ENCODE measurements at regions not wholly inside any gene's neighbourhood (a gene's known extent, or its start where the extent isn't known, plus 50 kb on each side); places are given as distances from the start of the nearest gene placed in this dataset.

DNA sequence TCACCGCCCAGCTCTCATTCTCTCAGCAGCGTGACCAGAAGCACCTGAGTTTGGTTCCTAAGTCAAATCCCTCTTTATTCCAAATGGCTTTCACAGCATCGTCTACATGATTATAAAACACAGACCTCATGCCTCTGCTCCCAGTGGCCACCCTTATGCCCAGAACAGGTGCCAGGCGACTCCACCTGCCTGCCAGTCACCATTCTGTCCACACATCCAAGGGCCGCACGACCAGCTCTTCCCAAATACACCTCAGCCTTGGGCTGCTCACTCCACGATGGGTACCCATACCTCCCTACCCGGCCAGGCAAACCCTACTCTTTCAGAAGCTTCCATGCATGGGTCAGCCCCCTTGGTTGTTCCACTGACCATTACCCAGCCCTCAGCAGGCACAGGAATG lies 851.6 kb upstream of the SALL3 start:
- DNase-seq: no peak

- no peak for DNase-seq
Measured at GRCh38 chr18:78129260-78129659, 850.4 kb upstream of the SALL3 start.

DNA sequence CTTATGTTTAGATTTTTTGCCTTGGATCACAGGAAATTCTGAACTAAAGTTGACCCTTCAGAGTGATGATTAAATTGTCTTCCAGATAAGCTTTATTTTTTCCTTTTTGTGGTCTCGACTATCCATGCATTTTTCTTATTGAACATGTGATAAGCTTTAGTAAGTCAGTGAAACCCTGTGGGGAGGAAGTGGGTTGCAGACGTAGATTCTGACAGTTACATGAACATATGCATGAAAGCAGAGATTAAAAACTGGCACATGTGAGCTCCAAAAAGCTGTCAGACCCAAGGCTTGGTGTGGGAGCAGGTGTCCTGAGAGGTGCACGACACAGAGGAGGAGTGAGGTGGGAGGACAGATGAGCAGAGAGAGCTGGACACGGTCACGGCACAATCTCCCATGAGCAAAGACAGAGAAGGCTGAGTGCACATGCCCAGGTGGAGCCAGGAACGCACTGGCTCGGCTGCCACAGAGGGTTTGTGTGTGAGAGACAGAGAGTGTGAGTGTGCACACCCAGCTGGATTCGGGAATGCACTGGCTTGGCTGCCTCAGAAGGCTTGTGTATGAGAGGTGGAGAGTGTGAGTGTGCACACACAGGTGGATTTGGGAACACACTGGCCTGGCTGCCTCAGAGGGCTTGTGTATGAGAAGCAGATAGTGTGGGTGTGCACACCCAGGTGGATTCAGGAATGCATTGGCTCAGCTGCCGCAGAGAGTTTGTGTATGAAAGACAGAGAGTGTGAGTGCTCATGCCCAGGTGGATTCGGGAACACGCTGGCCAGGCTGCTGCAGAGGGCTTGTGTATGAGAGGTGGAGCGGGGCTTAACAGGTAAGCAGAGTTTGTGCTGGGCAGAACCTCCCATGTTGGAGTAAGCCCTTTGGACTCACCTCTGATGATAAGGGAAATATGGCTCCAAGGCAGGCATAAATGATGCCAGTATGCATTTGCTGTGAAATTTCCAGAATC lies 849.1 kb upstream of the SALL3 start:
- no peak for DNase-seq

GRCh38 chr18:78133729-78134128 lies 845.9 kb upstream of the SALL3 start:
- no peak for DNase-seq

DNA sequence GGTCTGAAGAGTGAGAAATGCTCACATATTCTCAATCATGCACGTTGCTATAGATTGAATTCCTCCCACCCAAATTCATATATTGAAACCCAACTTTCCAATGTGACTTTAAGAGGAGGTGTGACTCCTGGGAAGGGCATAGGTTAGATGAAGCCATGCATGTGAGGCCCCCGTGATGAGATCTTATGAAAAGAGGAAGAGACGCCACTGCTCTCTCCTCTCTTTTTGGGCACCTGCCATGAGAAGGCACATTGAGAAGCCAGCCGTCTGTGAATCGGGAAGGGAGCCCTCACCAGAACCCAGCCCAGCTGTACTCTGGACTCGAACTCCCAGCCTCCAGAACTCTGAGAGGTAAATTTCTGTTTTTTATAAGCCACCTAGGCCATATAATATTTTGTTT lies 842.6 kb upstream of the SALL3 start:
- no peak for DNase-seq

- no peak for DNase-seq
Measured at GRCh38 chr18:78138983-78139496, 840.6 kb upstream of the SALL3 start.

GRCh38 chr18:78140294-78140693 lies 839.3 kb upstream of the SALL3 start:
- no peak for DNase-seq

DNA sequence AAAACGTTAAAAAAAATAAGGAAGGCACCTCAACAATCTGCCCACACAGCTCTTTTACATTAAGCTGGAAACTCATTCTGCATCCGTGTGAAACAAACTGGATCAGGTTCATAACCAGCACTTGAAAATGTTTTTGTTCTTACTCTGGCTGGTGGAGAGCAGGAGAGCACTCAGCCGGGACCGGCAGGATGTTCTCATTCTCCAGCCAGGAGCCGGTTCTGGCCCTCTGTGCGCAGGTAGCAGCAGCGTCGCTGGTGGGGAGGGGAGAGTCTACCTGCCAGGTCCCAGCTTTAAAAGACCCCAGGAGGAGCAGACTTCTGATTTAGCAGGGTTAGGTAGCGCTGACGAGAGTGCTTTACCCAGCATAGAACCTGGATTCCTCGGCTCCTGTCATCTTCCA lies 834.9 kb upstream of the SALL3 start:
- DNase-seq: no peak

GRCh38 chr18:78145096-78145495 lies 834.5 kb upstream of the SALL3 start:
- DNase-seq: no peak

- no peak for DNase-seq
Measured at GRCh38 chr18:78146136-78147085, 833.2 kb upstream of the SALL3 start.

DNA sequence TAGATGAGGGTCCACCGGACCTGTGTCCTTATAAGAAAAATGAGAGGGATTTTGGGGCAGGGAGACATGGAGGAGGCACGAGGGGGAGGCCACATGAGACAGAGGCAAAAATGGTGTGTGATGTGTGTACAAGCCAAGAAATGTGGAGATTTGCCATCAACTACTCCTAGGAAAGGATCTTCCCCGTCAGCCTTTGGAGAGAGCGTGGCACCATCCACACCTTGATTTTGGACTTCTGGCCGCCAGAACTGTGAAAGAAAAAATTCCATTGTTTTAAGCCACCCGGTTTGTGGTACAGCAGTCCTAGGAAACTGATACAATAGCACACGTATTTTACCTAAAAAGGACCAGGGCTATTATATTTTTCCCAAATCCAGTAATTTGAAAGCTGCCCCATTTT lies 829.0 kb upstream of the SALL3 start:
- DNase-seq: no peak

GRCh38 chr18:78151234-78151633 lies 828.4 kb upstream of the SALL3 start:
- DNase-seq: no peak

GRCh38 chr18:78151948-78152725 lies 827.5 kb upstream of the SALL3 start:
- DNase-seq: no peak

- DNase-seq: no peak
Measured at GRCh38 chr18:78153362-78153761, 826.3 kb upstream of the SALL3 start.

DNA sequence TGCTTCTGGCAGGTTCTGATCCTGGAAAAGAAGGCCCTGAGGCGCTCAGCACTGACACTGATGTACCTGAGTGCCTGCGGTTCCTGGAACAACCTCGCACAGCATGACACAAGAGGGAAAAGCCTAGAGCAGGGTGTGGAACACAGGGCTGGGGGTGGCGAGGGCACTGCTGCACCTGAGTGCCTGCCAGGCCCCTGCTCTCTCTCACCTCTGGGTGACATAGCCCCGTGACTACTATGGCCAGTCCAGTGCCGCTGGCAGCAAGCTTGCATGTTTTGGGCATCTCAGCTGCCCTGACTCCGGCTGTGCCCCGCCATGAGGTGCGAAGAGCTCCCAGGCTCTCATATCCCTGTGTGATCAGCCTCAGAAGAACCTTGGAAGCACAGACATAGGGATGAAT lies 825.2 kb upstream of the SALL3 start:
- no peak for DNase-seq

GRCh38 chr18:78154853-78155252 lies 824.8 kb upstream of the SALL3 start:
- DNase-seq: no peak

DNA sequence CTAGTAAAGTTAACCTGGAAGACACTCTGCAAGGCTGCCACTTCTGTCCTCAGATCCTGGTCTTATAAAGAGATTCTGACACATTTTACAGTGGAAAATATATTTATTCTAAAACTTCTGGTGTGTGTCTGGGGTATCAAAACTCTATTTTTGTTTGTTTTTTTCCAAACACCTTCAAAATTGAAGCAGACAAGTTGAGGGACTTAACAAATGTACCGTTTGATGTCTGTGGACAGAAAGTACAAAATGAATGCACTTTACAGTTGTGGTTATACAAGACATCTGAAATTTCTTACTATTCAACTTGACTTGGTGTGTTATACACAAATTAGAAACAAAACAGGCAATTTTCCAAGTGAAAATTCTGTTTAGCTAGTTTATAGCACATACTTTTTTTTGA lies 823.2 kb upstream of the SALL3 start:
- no peak for DNase-seq

GRCh38 chr18:78158943-78159342 lies 820.7 kb upstream of the SALL3 start:
- no peak for DNase-seq

GRCh38 chr18:78159397-78159796 lies 820.2 kb upstream of the SALL3 start:
- DNase-seq: no peak

DNA sequence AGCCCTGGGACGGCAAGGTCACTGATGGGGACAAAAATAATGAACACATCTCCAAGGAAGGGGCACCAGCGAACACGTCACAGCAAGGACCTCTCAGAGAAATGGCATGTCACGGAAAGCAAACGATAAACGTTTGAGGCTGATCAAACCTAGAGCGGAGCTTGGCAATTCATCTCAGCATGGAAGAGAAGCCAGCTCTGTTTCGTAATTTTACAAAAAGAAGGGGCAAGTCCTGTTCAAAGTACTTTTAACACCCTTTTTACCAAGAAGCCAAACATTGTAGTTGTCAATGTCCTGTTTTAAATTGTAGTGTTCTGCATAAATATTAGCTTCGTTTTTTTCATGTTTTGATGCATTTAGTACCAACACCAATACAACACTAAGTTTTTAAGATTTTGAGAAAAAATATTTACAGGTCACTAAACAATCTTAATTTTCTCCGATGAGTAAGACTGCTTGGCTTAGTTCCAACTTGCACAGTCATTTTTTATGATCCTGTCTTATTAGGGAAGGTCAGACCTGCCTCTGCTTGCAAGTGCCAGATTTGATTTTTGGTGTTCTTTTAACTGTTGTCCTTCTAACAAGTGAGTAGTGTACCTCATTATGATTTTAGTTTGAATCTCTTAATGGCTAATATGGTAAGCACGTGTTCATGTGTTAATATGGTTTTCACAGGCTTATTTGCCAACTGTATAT lies 818.5 kb upstream of the SALL3 start:
- no peak for DNase-seq

DNA sequence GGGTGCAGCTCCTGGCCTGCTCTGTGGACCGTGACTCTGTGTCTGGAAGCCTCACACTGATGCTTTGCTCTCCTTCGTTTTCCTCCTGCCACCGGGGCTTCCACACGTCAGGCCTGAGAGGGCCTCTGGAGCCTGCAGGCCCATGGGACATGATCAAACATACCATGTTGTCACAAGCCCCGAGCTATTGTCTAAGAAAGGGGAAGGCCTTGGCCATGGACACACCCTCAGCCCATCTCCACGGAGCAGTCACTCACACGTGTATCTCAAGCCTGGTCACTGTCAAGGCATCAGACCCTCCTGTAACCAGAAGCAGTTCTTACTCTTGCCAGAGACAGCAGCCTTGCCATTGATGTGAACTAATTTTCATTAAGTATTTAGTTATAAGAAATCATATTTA lies 814.1 kb upstream of the SALL3 start:
- DNase-seq: no peak

GRCh38 chr18:78168526-78168925 lies 811.1 kb upstream of the SALL3 start:
- no peak for DNase-seq
